ENCODE measurements at regions not wholly inside any gene's neighbourhood (a gene's known extent, or its start where the extent isn't known, plus 50 kb on each side); places are given as distances from the start of the nearest gene placed in this dataset.
"Not testable (repeated sequence)": the region's sequence is repeated elsewhere in the genome, so short reads cannot be mapped to it uniquely, and the experiment has no call there.

GRCh38 chr4:170700064-170700463, 610.3 kb upstream of the AADAT start:
- no peak for DNase-seq (ENCODE audit: low read depth in 2 of 2)

GRCh38 chr4:170698334-170698733, 608.6 kb upstream of the AADAT start:
- no peak for DNase-seq (ENCODE audit: low read depth in 2 of 2)

- no peak for DNase-seq (ENCODE audit: low read depth in 2 of 2)
These were observed 608.1 kb upstream of the AADAT start for GRCh38 chr4:170697845-170698244.

- DNase-seq (ENCODE audit: low read depth in 2 of 2), result no peak
These were observed 607.3 kb upstream of the AADAT start for GRCh38 chr4:170697045-170697444.

GRCh38 chr4:170691168-170691567, 601.4 kb upstream of the AADAT start:
- DNase-seq (ENCODE audit: low read depth in 2 of 2), result no peak

GRCh38 chr4:170687751-170688150, 598.0 kb upstream of the AADAT start:
- no peak for DNase-seq (ENCODE audit: low read depth in 2 of 2)

GRCh38 chr4:170685701-170686100, 595.9 kb upstream of the AADAT start:
- not testable (repeated sequence) for DNase-seq (ENCODE audit: low read depth in 2 of 2)

GRCh38 chr4:170682558-170683294, 593.0 kb upstream of the AADAT start:
- no peak for DNase-seq (ENCODE audit: low read depth in 2 of 2)

GRCh38 chr4:170682087-170682486, 592.3 kb upstream of the AADAT start:
- not testable (repeated sequence) for DNase-seq (ENCODE audit: low read depth in 2 of 2)

- DNase-seq (ENCODE audit: low read depth in 2 of 2), result no peak
These were observed 586.0 kb upstream of the AADAT start for GRCh38 chr4:170675568-170676262.

GRCh38 chr4:170674176-170674575, 584.4 kb upstream of the AADAT start:
- no peak for DNase-seq (ENCODE audit: low read depth in 2 of 2)

GRCh38 chr4:170672381-170672965, 582.7 kb upstream of the AADAT start:
- peak; percentile 29 to 30 for DNase-seq (ENCODE audit: low read depth in 2 of 2)

GRCh38 chr4:170671171-170671570, 581.4 kb upstream of the AADAT start:
- DNase-seq (ENCODE audit: low read depth in 2 of 2), result no peak

GRCh38 chr4:170667814-170668213, 578.1 kb upstream of the AADAT start:
- no peak for DNase-seq (ENCODE audit: low read depth in 2 of 2)

GRCh38 chr4:170666909-170667308, 577.2 kb upstream of the AADAT start:
- no peak for DNase-seq (ENCODE audit: low read depth in 2 of 2)

- DNase-seq (ENCODE audit: low read depth in 2 of 2), result no peak
These were observed 572.5 kb upstream of the AADAT start for GRCh38 chr4:170662250-170662649.

- DNase-seq (ENCODE audit: low read depth in 2 of 2), result no peak
These were observed 568.0 kb upstream of the AADAT start for GRCh38 chr4:170657761-170658160.

- DNase-seq (ENCODE audit: low read depth in 2 of 2), result no peak
These were observed 566.8 kb upstream of the AADAT start for GRCh38 chr4:170656506-170656905.

GRCh38 chr4:170652571-170652970, 562.8 kb upstream of the AADAT start:
- no peak for DNase-seq (ENCODE audit: low read depth in 2 of 2)

- peak in 1 of 2 experiments; percentile 8 for DNase-seq (ENCODE audit: low read depth in 2 of 2)
These were observed 562.0 kb upstream of the AADAT start for GRCh38 chr4:170651786-170652185.

GRCh38 chr4:170627418-170627817, 537.7 kb upstream of the AADAT start:
- DNase-seq (ENCODE audit: low read depth in 2 of 2), result no peak

GRCh38 chr4:170623899-170624298, 534.1 kb upstream of the AADAT start:
- DNase-seq (ENCODE audit: low read depth in 2 of 2), result no peak

- DNase-seq (ENCODE audit: low read depth in 2 of 2), result no peak
These were observed 520.7 kb upstream of the AADAT start for GRCh38 chr4:170610434-170610833.
